GM21717 (cell line): ENCODE measurements at regions not wholly inside any gene's neighbourhood (a gene's known extent, or its start where the extent isn't known, plus 50 kb on each side); places are given as distances from the start of the nearest gene placed in this dataset.

Experiments used
- ATAC-seq: cut with Tn5 transposase; IDR thresholded peaks from one replicate; pipeline ENCODE4 v1.9.1; 2021; ENCODE audit warnings: mild to moderate bottlenecking, moderate library complexity; ENCODE audit not compliant: unreplicated experiment

DNA sequence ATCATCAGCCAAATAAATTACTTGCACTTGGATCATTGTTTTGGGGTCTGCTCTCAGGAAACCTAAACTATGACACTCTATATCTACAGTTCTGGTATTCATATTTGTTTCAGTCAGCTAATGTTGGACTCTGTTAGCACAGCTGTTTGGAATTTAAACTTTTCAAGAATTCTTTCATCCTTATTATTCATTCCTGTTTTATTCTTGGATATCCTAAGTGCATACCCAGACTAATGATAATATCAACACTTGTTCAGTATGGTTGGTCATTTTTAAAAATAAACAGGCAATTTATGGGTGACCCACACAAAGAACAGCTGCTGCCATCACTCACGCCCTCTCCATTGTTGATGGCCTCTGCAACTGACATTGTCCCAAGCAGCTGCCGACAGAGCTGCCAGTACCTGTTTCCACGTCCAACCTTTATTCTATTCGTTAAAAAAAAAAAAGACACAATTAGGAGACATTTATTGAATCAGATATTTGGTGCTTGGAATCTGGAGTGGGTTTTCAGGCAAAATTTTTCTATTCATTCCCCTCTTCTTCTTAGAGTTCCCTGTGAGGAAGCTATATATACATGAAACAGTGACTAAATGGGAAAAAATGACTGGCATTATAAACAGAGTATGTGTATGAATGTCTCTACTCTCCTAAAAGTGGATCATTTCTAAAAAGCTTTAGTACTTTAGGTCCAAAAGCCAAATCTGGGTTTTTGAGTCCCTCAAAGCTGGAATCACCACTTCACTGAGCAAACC, 252.1 kb upstream of the NAV3 start:
- no peak for ATAC-seq

- ATAC-seq = no peak
Observed at GRCh38 chr12:77577791-77578190, 252.9 kb upstream of the NAV3 start.

DNA sequence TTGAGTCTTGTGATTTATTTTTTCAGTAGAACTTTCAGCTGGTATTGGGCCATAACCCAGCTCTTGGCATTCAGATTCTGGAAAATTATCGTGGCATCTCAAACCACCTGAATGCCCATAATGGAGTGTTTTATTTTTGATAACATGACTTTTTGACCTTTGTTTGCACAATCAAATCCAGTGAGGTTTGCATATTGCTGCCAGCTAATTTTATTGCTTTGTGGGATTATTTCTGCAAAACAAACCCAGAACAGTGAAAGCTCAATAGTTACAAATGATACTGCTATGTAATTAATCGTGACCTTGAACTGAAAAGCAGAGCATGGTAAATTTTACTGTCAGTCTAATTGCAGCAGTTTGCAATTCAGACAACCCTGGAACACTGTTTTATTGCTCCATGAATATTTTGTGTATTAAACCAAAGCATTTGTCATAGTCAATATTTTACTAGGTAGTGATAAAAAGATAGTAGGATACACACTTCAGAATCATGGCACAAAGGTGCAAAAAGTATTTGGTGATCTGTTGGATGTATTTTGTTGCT, 255.2 kb upstream of the NAV3 start:
- ATAC-seq = no peak

DNA sequence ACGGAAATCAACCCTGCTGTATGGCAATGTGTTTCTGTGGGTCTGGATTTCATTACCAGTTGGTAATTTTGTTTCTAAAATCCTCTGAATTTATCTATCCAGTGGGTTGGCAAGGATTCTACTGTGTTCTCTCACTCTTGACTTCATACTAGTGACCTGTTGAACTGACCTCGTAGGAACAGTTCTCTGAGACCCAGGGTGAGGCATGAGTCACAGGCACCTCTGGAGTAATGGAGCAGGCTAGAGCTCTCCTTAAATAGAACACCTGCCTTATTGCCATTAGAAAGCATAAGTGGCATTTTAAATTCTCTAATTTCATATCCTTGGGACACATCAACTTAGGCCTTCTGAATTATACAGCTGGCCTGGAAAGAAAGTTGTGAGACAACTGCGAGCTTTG, 258.3 kb upstream of the NAV3 start:
- no peak for ATAC-seq

DNA sequence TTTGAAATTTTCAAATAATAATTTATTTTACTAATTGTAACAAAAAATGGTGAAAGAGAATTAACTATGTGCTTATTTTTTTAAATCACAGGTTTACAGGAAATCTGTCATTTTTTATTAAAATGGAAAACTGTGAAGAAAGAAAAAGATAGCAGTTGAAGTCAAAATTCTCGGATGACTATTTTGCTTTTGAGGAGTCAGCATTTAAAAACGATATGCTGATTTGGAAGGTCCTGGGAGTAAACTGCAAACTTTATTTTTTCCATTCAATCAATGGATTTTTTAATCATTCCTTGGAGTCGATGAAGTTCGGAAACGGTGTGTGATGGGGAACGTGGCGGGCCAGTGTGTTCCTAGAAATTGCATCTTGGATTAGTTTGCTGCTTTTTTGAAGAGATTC, 258.9 kb upstream of the NAV3 start:
- ATAC-seq = no peak

DNA sequence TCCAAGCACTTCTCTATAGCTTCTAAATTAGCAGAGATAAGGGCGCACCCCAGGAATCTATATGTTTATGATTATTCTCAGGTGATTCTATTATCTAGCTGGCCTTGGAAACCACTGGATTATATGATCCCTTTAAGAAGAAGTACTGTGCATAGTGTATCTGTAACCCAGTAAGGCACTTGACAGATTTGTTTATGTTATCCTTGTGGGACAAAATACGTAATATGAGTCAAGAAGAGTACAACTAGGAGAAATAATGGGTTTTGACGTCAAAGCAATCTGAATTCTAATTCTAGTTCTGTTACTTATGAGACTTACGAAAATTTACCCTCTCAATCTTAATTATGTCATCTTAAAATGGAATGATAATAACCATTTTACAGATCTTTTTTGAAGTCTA, 259.6 kb upstream of the NAV3 start:
- no peak for ATAC-seq

GRCh38 chr12:77569876-77570275, 260.8 kb upstream of the NAV3 start:
- no peak for ATAC-seq

GRCh38 chr12:77560714-77561113, 270.0 kb upstream of the NAV3 start:
- no peak for ATAC-seq

DNA sequence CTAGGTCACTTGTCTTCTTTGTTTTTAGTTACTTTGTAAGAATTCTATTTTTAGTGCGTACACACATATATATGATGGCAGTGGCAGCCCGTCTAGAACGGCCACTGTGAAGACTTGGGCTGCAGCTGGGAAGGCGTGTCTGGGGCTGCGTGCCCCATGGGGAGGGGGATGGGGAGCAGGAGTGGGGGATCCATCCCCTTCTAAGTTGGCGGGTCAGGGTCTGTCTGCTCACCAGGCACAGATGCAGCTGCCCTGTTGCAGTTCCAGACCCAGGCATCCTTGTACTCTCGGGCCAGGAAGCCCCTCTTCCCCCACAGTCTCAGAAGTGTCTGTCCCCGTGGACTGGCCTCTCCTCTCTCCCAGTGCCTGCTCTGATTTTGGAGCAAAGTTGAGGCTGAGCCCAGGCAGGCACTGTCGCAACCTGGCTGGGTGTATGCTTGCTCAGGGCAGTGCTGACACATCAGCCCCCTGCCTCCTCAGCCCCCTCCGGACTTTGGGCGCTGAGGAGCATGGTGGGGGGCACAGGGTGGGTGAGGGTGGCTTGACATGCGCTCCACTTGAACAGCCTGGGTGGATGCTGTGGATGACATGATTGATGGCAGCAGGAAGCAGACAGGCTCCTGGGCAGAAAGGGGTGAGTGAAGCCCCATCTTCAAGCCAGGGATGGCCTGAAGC, 271.2 kb upstream of the NAV3 start:
- no peak for ATAC-seq

DNA sequence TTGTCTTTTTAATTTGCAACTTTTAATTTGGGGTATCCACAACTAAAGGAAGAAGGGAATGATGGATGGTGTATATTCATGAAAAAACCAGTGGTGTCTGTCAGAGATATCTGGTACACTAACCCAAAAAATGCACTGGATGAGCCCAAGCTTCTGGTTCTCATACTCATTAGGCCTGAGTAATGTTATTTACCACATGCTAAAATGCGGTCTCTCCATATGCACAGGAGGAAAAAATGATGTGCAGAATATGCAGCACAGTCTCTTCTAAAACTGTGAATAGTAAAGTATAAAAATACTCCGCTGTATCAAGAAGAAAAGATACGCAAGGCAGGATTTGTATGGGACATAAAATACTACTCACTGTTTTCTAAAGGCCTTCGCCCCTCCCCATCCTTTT, 275.6 kb upstream of the NAV3 start:
- ATAC-seq = no peak

DNA sequence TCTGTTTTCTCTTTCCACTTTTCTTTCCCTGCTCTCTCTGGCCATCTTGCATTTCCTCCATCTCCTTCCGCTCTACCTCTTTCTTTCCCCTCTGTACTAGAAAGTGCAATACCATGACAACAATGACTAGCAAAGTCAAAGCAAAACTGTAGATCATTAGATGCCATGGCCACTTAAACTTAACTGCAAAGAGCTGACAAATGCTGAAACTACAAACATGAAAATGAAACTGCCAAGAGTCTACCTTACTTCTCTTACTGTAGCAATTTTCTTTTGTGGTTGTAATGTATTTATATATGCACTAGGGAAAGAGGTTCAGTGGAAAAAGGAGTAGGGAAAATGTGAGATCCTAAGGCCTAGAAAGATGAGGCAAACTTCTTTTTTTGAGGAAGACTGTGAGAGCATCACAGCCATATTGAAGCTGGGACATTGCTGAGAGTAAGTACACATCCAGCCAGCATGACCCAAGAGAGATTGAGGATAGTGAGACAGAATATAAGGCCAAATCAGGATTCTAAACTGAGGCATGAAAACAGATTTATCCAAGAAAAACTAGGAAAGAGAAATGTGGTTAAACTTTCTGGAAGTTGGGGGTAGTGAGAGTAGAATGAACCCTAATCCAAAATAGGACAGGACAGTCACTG, 276.6 kb upstream of the NAV3 start:
- peak; percentile 99 for ATAC-seq

DNA sequence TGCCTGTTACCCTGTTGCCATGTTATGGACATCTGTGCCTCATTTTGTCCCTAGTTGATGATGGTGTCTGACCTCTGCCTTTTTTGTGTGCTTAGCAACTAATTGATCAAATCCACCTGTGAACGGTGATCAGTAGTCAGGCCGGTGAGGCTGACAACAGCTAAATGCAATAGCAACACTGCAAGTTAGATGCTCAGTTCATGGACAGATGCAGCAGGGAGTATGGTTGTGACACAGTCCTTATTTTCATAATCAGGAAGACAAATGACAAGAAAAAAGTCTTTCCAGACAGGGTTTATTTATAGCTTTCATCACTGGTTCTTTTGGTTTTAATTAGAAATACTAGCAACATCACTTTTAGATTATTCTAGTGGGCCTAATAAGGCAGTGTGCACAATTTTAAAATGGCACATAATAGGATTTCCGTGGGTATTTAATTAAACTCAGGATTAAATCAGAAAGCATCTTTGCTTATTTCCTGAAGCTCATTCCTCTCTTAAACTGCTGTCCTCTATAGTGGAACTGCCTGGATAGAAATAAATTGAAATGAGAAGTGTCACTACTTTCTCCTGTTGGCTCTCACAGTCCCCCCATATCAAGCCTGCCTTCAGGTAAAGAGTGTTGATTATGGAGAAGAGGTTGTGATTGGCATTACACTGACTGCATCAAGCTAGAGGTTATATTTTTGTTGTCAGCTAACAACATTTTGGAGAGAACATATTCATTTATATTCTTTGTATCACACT, 281.1 kb upstream of the NAV3 start:
- ATAC-seq = no peak

DNA sequence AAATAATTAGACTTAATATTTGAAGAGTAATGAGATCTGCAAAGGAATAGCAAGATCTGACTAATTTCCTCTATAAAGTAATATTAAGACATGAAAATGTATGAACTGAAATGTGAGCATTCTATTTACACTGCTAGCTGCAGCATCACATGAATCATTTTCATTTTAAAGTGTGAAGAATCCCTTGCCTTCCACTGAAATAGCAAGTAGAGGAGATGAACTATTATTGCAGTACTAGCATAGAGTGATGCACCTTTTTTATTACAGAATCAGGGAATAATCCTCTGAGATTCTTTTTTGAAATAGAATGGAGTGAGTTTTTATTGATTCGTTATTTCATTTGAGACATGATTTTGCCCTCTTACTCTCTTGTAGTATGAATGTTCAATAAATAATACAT, 281.9 kb upstream of the NAV3 start:
- no peak for ATAC-seq

GRCh38 chr12:77540097-77540496, 290.6 kb upstream of the NAV3 start:
- no peak for ATAC-seq

- ATAC-seq = no peak
Observed at GRCh38 chr12:77537663-77538062, 293.0 kb upstream of the NAV3 start.

DNA sequence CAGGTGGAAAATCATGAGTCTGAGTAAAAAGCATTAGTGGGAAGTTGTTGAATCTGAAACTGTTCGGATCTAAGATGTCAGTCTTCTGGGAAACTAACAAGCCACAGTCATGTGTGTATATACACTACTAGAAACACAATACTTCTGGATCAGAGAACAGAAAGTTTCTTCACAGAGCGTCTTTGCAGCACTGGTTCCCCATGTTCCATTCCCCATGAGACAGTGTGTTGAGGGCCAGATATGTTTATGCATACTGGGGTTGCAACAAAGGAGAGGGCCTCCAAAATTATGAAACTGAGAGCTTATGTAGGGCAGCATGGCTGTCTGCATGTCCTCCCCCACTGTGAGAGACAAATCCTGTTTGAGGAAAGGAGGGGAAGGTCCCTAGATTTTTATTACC, 295.0 kb upstream of the NAV3 start:
- no peak for ATAC-seq

GRCh38 chr12:77531912-77532311, 298.8 kb upstream of the NAV3 start:
- no peak for ATAC-seq

GRCh38 chr12:77522247-77522646, 308.4 kb upstream of the NAV3 start:
- no peak for ATAC-seq

GRCh38 chr12:77521508-77522115, 309.1 kb upstream of the NAV3 start:
- no peak for ATAC-seq

DNA sequence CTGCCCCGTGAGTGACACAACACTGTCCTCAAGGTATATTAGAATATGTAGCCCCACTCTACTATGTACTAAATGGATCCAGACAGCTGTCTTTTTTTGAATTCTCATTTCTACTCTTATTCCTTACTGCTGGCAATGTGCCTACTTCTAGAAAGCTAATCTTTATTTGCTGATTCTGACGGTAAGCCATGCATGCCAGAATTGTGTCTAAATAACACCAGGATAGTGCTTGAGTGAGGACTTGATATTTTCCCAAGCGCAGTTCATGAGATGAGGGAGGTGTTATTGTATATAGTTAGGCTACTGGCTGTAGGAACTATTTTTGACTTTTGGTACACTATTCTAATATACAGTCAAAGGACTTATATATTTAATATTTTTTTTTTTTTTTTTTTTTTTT, 316.2 kb upstream of the NAV3 start:
- ATAC-seq = no peak

- ATAC-seq = no peak
Observed at GRCh38 chr12:77510985-77511384, 319.7 kb upstream of the NAV3 start.
